ENCODE measurements at regions not wholly inside any gene's neighbourhood (a gene's known extent, or its start where the extent isn't known, plus 50 kb on each side); places are given as distances from the start of the nearest gene placed in this dataset.
A peak's percentile ranks its signal among the peaks of the same experiment; 100 is the strongest.

DNA sequence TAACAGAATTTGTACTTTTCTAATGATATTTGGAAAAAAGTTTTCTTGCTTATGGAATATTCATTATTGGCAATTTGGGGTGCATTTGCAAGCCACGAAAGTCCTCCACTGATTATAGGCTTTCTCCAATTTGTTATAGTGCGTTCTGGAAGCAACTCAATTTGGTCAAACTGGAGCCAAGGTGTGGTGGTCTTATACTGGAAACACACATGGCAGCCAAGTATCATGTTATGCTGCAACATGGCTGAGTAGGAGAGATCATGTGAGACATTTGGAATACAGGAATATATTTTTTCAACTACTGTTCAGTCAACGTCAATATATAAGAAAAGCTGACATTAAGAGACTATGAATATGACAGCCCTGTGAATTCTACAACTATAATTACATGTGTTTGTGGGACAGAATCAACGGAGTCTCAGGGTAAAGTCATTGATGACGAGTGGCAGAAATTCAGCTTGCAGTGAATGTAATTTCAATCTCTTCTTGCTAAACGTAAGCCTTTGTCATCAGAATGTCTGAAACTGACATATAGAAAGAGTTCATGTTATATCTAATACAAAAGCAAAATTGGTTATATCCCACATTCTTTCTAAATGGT, 83.8 kb upstream of the FIBIN start:
- no peak for ATAC-seq
- DNase-seq: no peak
- H3K27me3 ChIP-seq: no peaks in the 10 kb centered on the region
- H3K27ac ChIP-seq: no peak overlapping the region
- H3K36me3 ChIP-seq: no peaks in the 10 kb centered on the region
- H3K4me3 ChIP-seq: no peak overlapping the region
- TF ChIP-seq POLR2A (IDR thresholded peaks at IDR 0.05): no peak
- TF ChIP-seq, protein P1, sequence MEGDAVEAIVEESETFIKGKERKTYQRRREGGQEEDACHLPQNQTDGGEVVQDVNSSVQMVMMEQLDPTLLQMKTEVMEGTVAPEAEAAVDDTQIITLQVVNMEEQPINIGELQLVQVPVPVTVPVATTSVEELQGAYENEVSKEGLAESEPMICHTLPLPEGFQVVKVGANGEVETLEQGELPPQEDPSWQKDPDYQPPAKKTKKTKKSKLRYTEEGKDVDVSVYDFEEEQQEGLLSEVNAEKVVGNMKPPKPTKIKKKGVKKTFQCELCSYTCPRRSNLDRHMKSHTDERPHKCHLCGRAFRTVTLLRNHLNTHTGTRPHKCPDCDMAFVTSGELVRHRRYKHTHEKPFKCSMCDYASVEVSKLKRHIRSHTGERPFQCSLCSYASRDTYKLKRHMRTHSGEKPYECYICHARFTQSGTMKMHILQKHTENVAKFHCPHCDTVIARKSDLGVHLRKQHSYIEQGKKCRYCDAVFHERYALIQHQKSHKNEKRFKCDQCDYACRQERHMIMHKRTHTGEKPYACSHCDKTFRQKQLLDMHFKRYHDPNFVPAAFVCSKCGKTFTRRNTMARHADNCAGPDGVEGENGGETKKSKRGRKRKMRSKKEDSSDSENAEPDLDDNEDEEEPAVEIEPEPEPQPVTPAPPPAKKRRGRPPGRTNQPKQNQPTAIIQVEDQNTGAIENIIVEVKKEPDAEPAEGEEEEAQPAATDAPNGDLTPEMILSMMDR (IDR thresholded peaks at IDR 0.05): no peak
- WGBS, 4 donors: 72 to 79% (median 76%) methylated on average over 6 of the region's 6 CpGs
- H3K4me1 ChIP-seq: peaks cover 0 to 1% (median 0%) of the 10 kb centered on the region in 12 donors
- peaks cover 0 to 2% (median 0%) of the 10 kb centered on the region in 12 donors for H3K9me3 ChIP-seq
- intact Hi-C loops (cut with DNase I): no loop called here

DNA sequence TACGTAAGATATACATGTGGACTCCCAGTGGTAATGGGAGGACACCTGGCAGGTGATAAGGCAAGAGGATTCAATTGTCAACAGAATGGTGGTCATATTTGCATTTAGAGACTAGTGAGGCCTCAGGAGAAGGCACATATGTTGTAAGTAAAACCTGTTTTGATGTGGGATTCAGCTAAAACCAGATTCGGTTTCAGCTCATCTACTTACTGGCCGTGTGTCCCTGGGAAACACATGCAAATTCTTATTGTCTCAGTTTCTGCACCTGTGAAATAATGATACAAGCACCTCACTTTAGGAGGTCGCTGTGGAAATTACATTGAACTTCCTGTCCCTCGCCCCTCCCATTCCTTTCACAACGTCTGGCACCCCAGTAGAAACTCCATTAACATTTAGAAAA, 78.9 kb upstream of the FIBIN start:
- ATAC-seq (no peak), DNase-seq (no peak)
- no peak overlapping the region for H3K4me3 ChIP-seq
- H3K4me1 ChIP-seq: no peaks in the 10 kb centered on the region
- peak overlapping the region in 1 of 12 donors; percentile 8 for H3K27ac ChIP-seq
- H3K27me3 ChIP-seq: no peaks in the 10 kb centered on the region
- no peaks in the 10 kb centered on the region for H3K36me3 ChIP-seq
- no peak for TF ChIP-seq POLR2A (IDR thresholded peaks at IDR 0.05)
- TF ChIP-seq, protein P1 (IDR thresholded peaks at IDR 0.05): no peak
- intact Hi-C loops (cut with DNase I): no loop called here
- H3K9me3 ChIP-seq: peaks cover 0 to 7% (median 0%) of the 10 kb centered on the region in 12 donors
- 67 to 71% (median 68%) methylated on average over 6 of the region's 6 CpGs for WGBS, 4 donors

DNA sequence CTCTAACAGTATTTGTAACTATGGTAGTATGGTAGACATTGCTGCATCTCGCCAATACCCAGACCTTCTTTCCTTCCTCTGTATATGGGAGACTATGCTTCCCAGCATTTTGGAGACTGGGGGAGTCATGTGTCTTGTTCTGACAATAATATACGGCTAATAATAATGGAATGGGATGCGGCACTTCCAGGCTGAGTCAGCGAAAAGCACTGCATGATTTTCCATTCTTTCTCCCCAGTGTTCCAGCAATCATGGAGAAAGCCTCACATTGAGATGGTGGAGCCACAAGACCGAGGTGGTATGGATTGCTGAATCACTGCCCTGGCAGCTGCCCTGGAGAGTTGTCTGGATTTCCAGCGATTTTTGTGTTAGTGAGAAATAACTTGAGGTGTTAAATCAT, 77.1 kb upstream of the FIBIN start:
- peaks cover 0 to 8% (median 0%) of the 10 kb centered on the region in 12 donors for H3K9me3 ChIP-seq
- H3K4me1 ChIP-seq: no peaks in the 10 kb centered on the region
- ATAC-seq (no peak), DNase-seq (no peak)
- WGBS, 4 donors: 77 to 91% (median 81%) methylated on average over 6 of the region's 6 CpGs
- no peaks in the 10 kb centered on the region for H3K36me3 ChIP-seq
- no peak overlapping the region for H3K4me3 ChIP-seq
- intact Hi-C loops (cut with DNase I): no loop called here
- TF ChIP-seq, protein P1 (IDR thresholded peaks at IDR 0.05): no peak
- no peak for TF ChIP-seq POLR2A (IDR thresholded peaks at IDR 0.05)
- no peak overlapping the region for H3K27ac ChIP-seq
- H3K27me3 ChIP-seq: no peaks in the 10 kb centered on the region

DNA sequence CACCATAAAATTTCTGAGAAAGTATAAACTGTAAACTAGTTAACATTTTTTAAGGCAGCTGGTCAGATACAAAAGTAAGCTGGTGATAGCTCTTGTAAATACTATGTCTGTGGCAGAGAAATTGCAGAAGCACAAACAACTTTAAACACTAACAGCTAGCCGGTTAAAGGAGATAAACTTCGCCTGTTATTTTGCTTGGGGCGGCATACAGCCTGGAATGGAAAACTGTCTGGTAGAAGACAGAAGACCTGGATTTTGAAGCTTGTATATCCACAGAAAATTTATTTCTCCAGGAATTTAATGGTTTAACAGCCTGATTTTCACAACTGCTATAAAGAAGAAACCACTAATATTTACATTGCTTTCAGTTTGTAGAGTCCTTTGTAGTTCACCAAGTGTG, 65.3 kb upstream of the FIBIN start:
- Histone ChIP-seq H3K27me3 (no peaks in the 10 kb centered on the region), H3K9me3 (peaks cover 0 to 20% (median 0%) of the 10 kb centered on the region in 12 donors), H3K4me3 (no peak overlapping the region), H3K4me1 (peaks cover 0 to 17% (median 0%) of the 10 kb centered on the region in 12 donors), H3K36me3 (no peaks in the 10 kb centered on the region), H3K27ac (peak overlapping the region in 4 of 12 donors; percentile 0 to 75 (median 46))
- intact Hi-C loops (cut with DNase I): no loop called here
- no peak for ATAC-seq
- no peak for DNase-seq
- WGBS, 4 donors: 67 to 77% (median 70%) methylated on average over 3 of the region's 3 CpGs
- TF ChIP-seq, protein P1 (IDR thresholded peaks at IDR 0.05): no peak
- no peak for TF ChIP-seq POLR2A (IDR thresholded peaks at IDR 0.05)

All from heart left ventricle (tissue), 16 donors.